C4-2B (cell line): ENCODE measurements at regions not wholly inside any gene's neighbourhood (a gene's known extent, or its start where the extent isn't known, plus 50 kb on each side); places are given as distances from the start of the nearest gene placed in this dataset.

Experiments
- CTCF ChIP-seq: fragments of 450-650 bp; conservative IDR thresholded peaks from 2 replicates; pipeline ENCODE4 v1.5.1; 2017; ENCODE audit warnings: mild to moderate bottlenecking
- ZFX ChIP-seq: fragments of 450-650 bp; IDR thresholded peaks from 2 replicates; pipeline ENCODE4 v1.6.1; 2017

- TF ChIP-seq CTCF (no peak), ZFX (no peak)
Observed at GRCh38 chr3:14256561-14257342, 78.1 kb downstream of the LSM3 start.
